ENCODE measurements at regions not wholly inside any gene's neighbourhood (a gene's known extent, or its start where the extent isn't known, plus 50 kb on each side); places are given as distances from the start of the nearest gene placed in this dataset.

GRCh38 chr10:34024282-34024681, 689.8 kb upstream of the NRP1 start:
- Histone ChIP-seq H2BK15ac (ENCODE audit: low read depth, poor library complexity, severe bottlenecking) (no peak overlapping the region), H2BK12ac (ENCODE audit: low read length in 2 of 2) (no peak overlapping the region), H3K4me1 (ENCODE audit: control insufficient read depth, insufficient read depth, low read depth, low read length) (peaks cover 1% of the 10 kb centered on the region), H3K27ac (ENCODE audit: low read length, poor library complexity, severe bottlenecking) (no peak overlapping the region), H3K4ac (ENCODE audit: low read depth in 1 of 2, low read length in 2 of 2) (no peak overlapping the region), H4K91ac (ENCODE audit: low read length) (no peak overlapping the region), H3K18ac (ENCODE audit: low read depth in 1 of 2, low read length in 2 of 2) (no peak overlapping the region), H3K9ac (ENCODE audit: low read length) (no peak overlapping the region), H3K9me3 (ENCODE audit: control insufficient read depth, low read length) (peaks cover 10% of the 10 kb centered on the region), H4K8ac (ENCODE audit: low read length) (no peak overlapping the region), H3K23ac (ENCODE audit: low read length in 2 of 2) (no peak overlapping the region), H2BK120ac (ENCODE audit: low read depth, low read length) (no peak overlapping the region), H3K14ac (ENCODE audit: low read length in 2 of 2) (no peak overlapping the region), H3K4me2 (ENCODE audit: low read length, poor library complexity, severe bottlenecking) (no peak overlapping the region), H3K4me3 (ENCODE audit: insufficient read depth in 1 of 2, low read depth in 1 of 2, low read length in 2 of 2) (no peak overlapping the region), H2AFZ (ENCODE audit: low read depth, low read length) (no peak overlapping the region), H3K27me3 (ENCODE audit: control insufficient read depth in 1 of 2, insufficient read depth in 1 of 2, low read length in 2 of 2) (no peaks in the 10 kb centered on the region), H2BK5ac (ENCODE audit: low read depth, low read length, poor library complexity, severe bottlenecking) (no peak overlapping the region), H3K36me3 (ENCODE audit: control insufficient read depth in 1 of 2, insufficient read depth in 2 of 2, low read depth in 1 of 2, low read length in 2 of 2) (no peaks in the 10 kb centered on the region), H2AK5ac (ENCODE audit: low read length, severe bottlenecking) (no peak overlapping the region), H3K79me1 (replicated peaks; ENCODE audit: low read length, poor library complexity, severe bottlenecking) (no peaks in the 10 kb centered on the region)
- 87% methylated on average over 2 of the region's 3 CpGs for WGBS
- DNase-seq, result no peak

GRCh38 chr10:34022195-34022594, 687.7 kb upstream of the NRP1 start:
- Histone ChIP-seq H3K79me1 (replicated peaks; ENCODE audit: low read length, poor library complexity, severe bottlenecking) (no peaks in the 10 kb centered on the region), H2BK15ac (ENCODE audit: low read depth, poor library complexity, severe bottlenecking) (no peak overlapping the region), H3K27ac (ENCODE audit: low read length, poor library complexity, severe bottlenecking) (no peak overlapping the region), H3K9ac (ENCODE audit: low read length) (no peak overlapping the region), H3K14ac (ENCODE audit: low read length in 2 of 2) (no peak overlapping the region), H2BK120ac (ENCODE audit: low read depth, low read length) (no peak overlapping the region), H4K91ac (ENCODE audit: low read length) (no peak overlapping the region), H3K27me3 (ENCODE audit: control insufficient read depth in 1 of 2, insufficient read depth in 1 of 2, low read length in 2 of 2) (no peaks in the 10 kb centered on the region), H3K4me3 (ENCODE audit: insufficient read depth in 1 of 2, low read depth in 1 of 2, low read length in 2 of 2) (no peak overlapping the region), H2BK12ac (ENCODE audit: low read length in 2 of 2) (no peak overlapping the region), H4K8ac (ENCODE audit: low read length) (no peak overlapping the region), H3K18ac (ENCODE audit: low read depth in 1 of 2, low read length in 2 of 2) (no peak overlapping the region), H3K23ac (ENCODE audit: low read length in 2 of 2) (no peak overlapping the region), H3K9me3 (ENCODE audit: control insufficient read depth, low read length) (peaks cover 10% of the 10 kb centered on the region), H3K4ac (ENCODE audit: low read depth in 1 of 2, low read length in 2 of 2) (no peak overlapping the region), H2AK5ac (ENCODE audit: low read length, severe bottlenecking) (no peak overlapping the region), H2AFZ (ENCODE audit: low read depth, low read length) (no peak overlapping the region), H2BK5ac (ENCODE audit: low read depth, low read length, poor library complexity, severe bottlenecking) (no peak overlapping the region), H3K4me1 (ENCODE audit: control insufficient read depth, insufficient read depth, low read depth, low read length) (no peaks in the 10 kb centered on the region), H3K36me3 (ENCODE audit: control insufficient read depth in 1 of 2, insufficient read depth in 2 of 2, low read depth in 1 of 2, low read length in 2 of 2) (no peaks in the 10 kb centered on the region), H3K4me2 (ENCODE audit: low read length, poor library complexity, severe bottlenecking) (no peak overlapping the region)
- no peak for DNase-seq
- 81% methylated on average over 6 of the region's 6 CpGs for WGBS

DNA sequence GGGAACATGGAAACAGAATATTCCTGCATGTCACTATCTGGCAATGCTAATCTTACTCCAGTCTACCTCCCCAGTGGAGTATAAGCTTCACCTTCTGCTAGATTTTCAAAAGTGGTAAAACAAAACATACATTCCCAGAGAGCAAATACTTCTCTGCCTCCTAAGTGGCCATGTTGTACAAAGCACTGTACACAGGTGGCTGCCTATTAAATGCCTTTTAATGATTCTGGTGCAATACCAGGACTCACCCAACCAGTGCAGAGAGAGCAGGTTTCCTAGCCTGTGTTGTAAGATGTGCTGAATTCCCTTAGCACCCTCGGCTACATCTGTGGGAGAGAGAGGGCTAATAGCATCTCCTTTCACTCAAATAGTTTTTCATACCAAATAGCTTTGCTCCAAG, 684.3 kb upstream of the NRP1 start:
- H3K18ac ChIP-seq (ENCODE audit: low read depth in 1 of 2, low read length in 2 of 2), result no peak overlapping the region
- no peak overlapping the region for H3K9ac ChIP-seq (ENCODE audit: low read length)
- H3K23ac ChIP-seq (ENCODE audit: low read length in 2 of 2), result no peak overlapping the region
- H3K9me3 ChIP-seq (ENCODE audit: control insufficient read depth, low read length), result peaks cover 5% of the 10 kb centered on the region
- peaks cover 0 to 2% of the 10 kb centered on the region in 2 experiments for H3K27me3 ChIP-seq (ENCODE audit: control insufficient read depth in 1 of 2, insufficient read depth in 1 of 2, low read length in 2 of 2)
- no peaks in the 10 kb centered on the region for H3K4me1 ChIP-seq (ENCODE audit: control insufficient read depth, insufficient read depth, low read depth, low read length)
- no peak overlapping the region for H4K8ac ChIP-seq (ENCODE audit: low read length)
- H2AFZ ChIP-seq (ENCODE audit: low read depth, low read length), result no peak overlapping the region
- no CpG with 5 or more reads among the region's 1 CpG for WGBS
- H3K14ac ChIP-seq (ENCODE audit: low read length in 2 of 2), result no peak overlapping the region
- DNase-seq, result no peak
- H3K79me1 ChIP-seq (replicated peaks; ENCODE audit: low read length, poor library complexity, severe bottlenecking), result no peaks in the 10 kb centered on the region
- H2BK12ac ChIP-seq (ENCODE audit: low read length in 2 of 2), result no peak overlapping the region
- H2BK5ac ChIP-seq (ENCODE audit: low read depth, low read length, poor library complexity, severe bottlenecking), result no peak overlapping the region
- H2BK120ac ChIP-seq (ENCODE audit: low read depth, low read length), result no peak overlapping the region
- H3K4ac ChIP-seq (ENCODE audit: low read depth in 1 of 2, low read length in 2 of 2), result no peak overlapping the region
- no peak overlapping the region for H2AK5ac ChIP-seq (ENCODE audit: low read length, severe bottlenecking)
- no peak overlapping the region for H4K91ac ChIP-seq (ENCODE audit: low read length)
- H3K4me3 ChIP-seq (ENCODE audit: insufficient read depth in 1 of 2, low read depth in 1 of 2, low read length in 2 of 2), result no peak overlapping the region
- no peak overlapping the region for H3K27ac ChIP-seq (ENCODE audit: low read length, poor library complexity, severe bottlenecking)
- H2BK15ac ChIP-seq (ENCODE audit: low read depth, poor library complexity, severe bottlenecking), result no peak overlapping the region
- no peak overlapping the region for H3K4me2 ChIP-seq (ENCODE audit: low read length, poor library complexity, severe bottlenecking)
- H3K36me3 ChIP-seq (ENCODE audit: control insufficient read depth in 1 of 2, insufficient read depth in 2 of 2, low read depth in 1 of 2, low read length in 2 of 2), result no peaks in the 10 kb centered on the region

DNA sequence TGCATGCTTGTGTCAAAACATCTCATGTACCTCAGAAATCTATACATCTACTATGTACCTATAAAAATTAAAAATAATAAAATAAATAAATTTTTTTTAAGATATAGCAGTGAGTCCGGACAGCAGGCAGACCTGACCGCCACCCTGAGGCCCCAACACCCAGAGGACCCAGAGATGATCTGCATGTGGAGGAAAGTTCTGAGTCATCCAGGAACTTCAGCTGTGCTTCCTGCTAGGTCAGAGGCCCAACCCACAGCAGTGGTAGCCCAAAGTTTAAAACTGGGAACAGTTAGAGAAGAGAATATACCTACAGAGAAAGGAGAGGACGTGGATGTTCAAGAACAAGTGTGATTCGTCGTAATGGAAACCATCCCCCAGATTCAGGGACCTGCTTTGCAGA, 683.7 kb upstream of the NRP1 start:
- no peak overlapping the region for H2AFZ ChIP-seq (ENCODE audit: low read depth, low read length)
- H2BK12ac ChIP-seq (ENCODE audit: low read length in 2 of 2), result no peak overlapping the region
- no peak overlapping the region for H2BK5ac ChIP-seq (ENCODE audit: low read depth, low read length, poor library complexity, severe bottlenecking)
- no peak overlapping the region for H3K4me3 ChIP-seq (ENCODE audit: insufficient read depth in 1 of 2, low read depth in 1 of 2, low read length in 2 of 2)
- H2AK5ac ChIP-seq (ENCODE audit: low read length, severe bottlenecking), result no peak overlapping the region
- 88% methylated on average over 5 of the region's 5 CpGs for WGBS
- no peaks in the 10 kb centered on the region for H3K79me1 ChIP-seq (replicated peaks; ENCODE audit: low read length, poor library complexity, severe bottlenecking)
- H3K4me1 ChIP-seq (ENCODE audit: control insufficient read depth, insufficient read depth, low read depth, low read length), result no peaks in the 10 kb centered on the region
- H3K23ac ChIP-seq (ENCODE audit: low read length in 2 of 2), result no peak overlapping the region
- no peak overlapping the region for H3K4me2 ChIP-seq (ENCODE audit: low read length, poor library complexity, severe bottlenecking)
- H2BK120ac ChIP-seq (ENCODE audit: low read depth, low read length), result no peak overlapping the region
- no peak overlapping the region for H3K18ac ChIP-seq (ENCODE audit: low read depth in 1 of 2, low read length in 2 of 2)
- H3K27ac ChIP-seq (ENCODE audit: low read length, poor library complexity, severe bottlenecking), result no peak overlapping the region
- no peak overlapping the region for H2BK15ac ChIP-seq (ENCODE audit: low read depth, poor library complexity, severe bottlenecking)
- no peak overlapping the region for H4K91ac ChIP-seq (ENCODE audit: low read length)
- H3K4ac ChIP-seq (ENCODE audit: low read depth in 1 of 2, low read length in 2 of 2), result no peak overlapping the region
- H3K9me3 ChIP-seq (ENCODE audit: control insufficient read depth, low read length), result peaks cover 5% of the 10 kb centered on the region
- no peaks in the 10 kb centered on the region for H3K36me3 ChIP-seq (ENCODE audit: control insufficient read depth in 1 of 2, insufficient read depth in 2 of 2, low read depth in 1 of 2, low read length in 2 of 2)
- no peak overlapping the region for H3K14ac ChIP-seq (ENCODE audit: low read length in 2 of 2)
- H3K27me3 ChIP-seq (ENCODE audit: control insufficient read depth in 1 of 2, insufficient read depth in 1 of 2, low read length in 2 of 2), result peaks cover 0 to 8% of the 10 kb centered on the region in 2 experiments
- no peak overlapping the region for H4K8ac ChIP-seq (ENCODE audit: low read length)
- DNase-seq, result no peak
- H3K9ac ChIP-seq (ENCODE audit: low read length), result no peak overlapping the region

Data from mesenchymal stem cell (in vitro differentiated cells and primary cell).